HEK293 (cell line): ENCODE measurements at regions not wholly inside any gene's neighbourhood (a gene's known extent, or its start where the extent isn't known, plus 50 kb on each side); places are given as distances from the start of the nearest gene placed in this dataset.

ENCODE experiments used
- CTCF ChIP-seq: fragments of 450-650 bp; formaldehyde crosslinking; IDR thresholded peaks from 2 replicates; pipeline ENCODE4 v1.5.1; 2016; ENCODE audit warnings: missing biosample characterization, missing genetic modification characterization
- OSR2 ChIP-seq: fragments of 450-650 bp; formaldehyde crosslinking; IDR thresholded peaks from 2 replicates; pipeline ENCODE4 v1.5.1; 2016; ENCODE audit warnings: missing biosample characterization, missing genetic modification characterization
- PATZ1 ChIP-seq: fragments of 450-650 bp; formaldehyde crosslinking; IDR thresholded peaks from 2 replicates; pipeline ENCODE4 v1.5.1; 2016; ENCODE audit warnings: missing biosample characterization, missing genetic modification characterization
- SP2 ChIP-seq: fragments of 450-650 bp; formaldehyde crosslinking; IDR thresholded peaks from 2 replicates; pipeline ENCODE4 v1.5.1; 2016; ENCODE audit warnings: missing biosample characterization, missing genetic modification characterization
- TRIM28 ChIP-seq: IDR thresholded peaks from 2 replicates; pipeline ENCODE4 v1.6.1; 2011; ENCODE audit warnings: low read length, control low read depth, borderline replicate concordance
- ZBTB44 ChIP-seq: fragments of 450-650 bp; IDR thresholded peaks from 2 replicates; pipeline ENCODE4 v1.5.1; 2018; ENCODE audit warnings: missing biosample characterization, mild to moderate bottlenecking, missing genetic modification characterization
- ZFP37 ChIP-seq: fragments of 450-650 bp; formaldehyde crosslinking; IDR thresholded peaks from 2 replicates; pipeline ENCODE4 v1.5.1; 2016; ENCODE audit warnings: missing biosample characterization, missing genetic modification characterization
- ZIC2 ChIP-seq: fragments of 450-650 bp; formaldehyde crosslinking; IDR thresholded peaks from 2 replicates; pipeline ENCODE4 v1.5.1; 2016; ENCODE audit warnings: missing biosample characterization, missing genetic modification characterization
- ZNF133 ChIP-seq: fragments of 450-650 bp; formaldehyde crosslinking; IDR thresholded peaks from 2 replicates; pipeline ENCODE4 v1.5.1; 2016; ENCODE audit warnings: missing biosample characterization, missing genetic modification characterization
- ZNF513 ChIP-seq: fragments of 450-650 bp; IDR thresholded peaks from 2 replicates; pipeline ENCODE4 v1.5.1; 2018; ENCODE audit warnings: missing biosample characterization, missing genetic modification characterization
- ZNF555 ChIP-seq: fragments of 450-650 bp; formaldehyde crosslinking; conservative IDR thresholded peaks from 2 replicates; pipeline ENCODE4 v1.5.1; 2017; ENCODE audit warnings: missing biosample characterization, mild to moderate bottlenecking, missing genetic modification characterization, inconsistent platforms
- ZNF768 ChIP-seq: fragments of 450-650 bp; formaldehyde crosslinking; IDR thresholded peaks from 2 replicates; pipeline ENCODE4 v1.5.1; 2018; ENCODE audit warnings: missing biosample characterization, mild to moderate bottlenecking, missing genetic modification characterization

GRCh38 chr5:23053846-23054245 is 200.7 kb upstream of the CDH12 start:
- no peak for TF ChIP-seq SP2
- no peak for TF ChIP-seq ZNF768 (tag by site-specific recombination)
- TF ChIP-seq ZIC2 = no peak
- no peak for TF ChIP-seq OSR2 (tag by site-specific recombination)
- TF ChIP-seq ZNF555 (tag by site-specific recombination) = no peak
- TF ChIP-seq CTCF (tag by site-specific recombination) = no peak
- TF ChIP-seq ZNF133 = no peak
- TF ChIP-seq TRIM28 = no peak
- no peak for TF ChIP-seq PATZ1 (tag by site-specific recombination)
- no peak for TF ChIP-seq ZBTB44 (tag by site-specific recombination)
- TF ChIP-seq ZFP37 = no peak
- no peak for TF ChIP-seq ZNF513
